ENCODE measurements at regions not wholly inside any gene's neighbourhood (a gene's known extent, or its start where the extent isn't known, plus 50 kb on each side); places are given as distances from the start of the nearest gene placed in this dataset.

- TF ChIP-seq CTCF (IDR thresholded peaks at IDR 0.05; ENCODE audit: poor library complexity) (no peak), EZH2 (IDR thresholded peaks at IDR 0.05; ENCODE audit: borderline replicate concordance) (no peak), EZH2phosphoT487 (IDR thresholded peaks at IDR 0.05; ENCODE audit: low read depth, severe bottlenecking, unreplicated experiment) (no peak)
These were observed 356.7 kb downstream of the SOX9 start for GRCh38 chr17:72477491-72477890.
